Right lobe of liver (tissue), 4 donors: ENCODE measurements at regions not wholly inside any gene's neighbourhood (a gene's known extent, or its start where the extent isn't known, plus 50 kb on each side); places are given as distances from the start of the nearest gene placed in this dataset.

Experiments
- POLR2A ChIP-seq: fragments of 450-650 bp; IDR thresholded peaks from one replicate; pipeline ENCODE4 v1.6.1; 2017; ENCODE audit warnings: antibody characterized with exemption, mild to moderate bottlenecking
- TF ChIP-seq, protein P1 (sequence below), 4 donors: fragments of 200-600 bp in 3 of 4; fragments of 450-650 bp in 1 of 4; IDR thresholded peaks; one replicate each; pipeline versions ENCODE4 v1.5.1 to v1.8.0; 2016 to 2022; ENCODE audit warnings: antibody characterized with exemption in 4 of 4, mild to moderate bottlenecking in 2 of 4
- donor health status: DM: no; HTN: no; CAD: no.
- donor health status: DM: no; HTN: no; CAD: no.
- donor health status: DM: no; HTN: yes; CAD: no.

- TF ChIP-seq, protein P1, sequence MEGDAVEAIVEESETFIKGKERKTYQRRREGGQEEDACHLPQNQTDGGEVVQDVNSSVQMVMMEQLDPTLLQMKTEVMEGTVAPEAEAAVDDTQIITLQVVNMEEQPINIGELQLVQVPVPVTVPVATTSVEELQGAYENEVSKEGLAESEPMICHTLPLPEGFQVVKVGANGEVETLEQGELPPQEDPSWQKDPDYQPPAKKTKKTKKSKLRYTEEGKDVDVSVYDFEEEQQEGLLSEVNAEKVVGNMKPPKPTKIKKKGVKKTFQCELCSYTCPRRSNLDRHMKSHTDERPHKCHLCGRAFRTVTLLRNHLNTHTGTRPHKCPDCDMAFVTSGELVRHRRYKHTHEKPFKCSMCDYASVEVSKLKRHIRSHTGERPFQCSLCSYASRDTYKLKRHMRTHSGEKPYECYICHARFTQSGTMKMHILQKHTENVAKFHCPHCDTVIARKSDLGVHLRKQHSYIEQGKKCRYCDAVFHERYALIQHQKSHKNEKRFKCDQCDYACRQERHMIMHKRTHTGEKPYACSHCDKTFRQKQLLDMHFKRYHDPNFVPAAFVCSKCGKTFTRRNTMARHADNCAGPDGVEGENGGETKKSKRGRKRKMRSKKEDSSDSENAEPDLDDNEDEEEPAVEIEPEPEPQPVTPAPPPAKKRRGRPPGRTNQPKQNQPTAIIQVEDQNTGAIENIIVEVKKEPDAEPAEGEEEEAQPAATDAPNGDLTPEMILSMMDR (IDR thresholded peaks at IDR 0.05) = no peak
- TF ChIP-seq POLR2A = no peak
These were observed 244.6 kb downstream of the LACC1 start for GRCh38 chr13:44124352-44124751.
